ENCODE measurements at regions not wholly inside any gene's neighbourhood (a gene's known extent, or its start where the extent isn't known, plus 50 kb on each side); places are given as distances from the start of the nearest gene placed in this dataset.

- Histone ChIP-seq H4K20me1 (ENCODE audit: insufficient read depth) (no peaks in the 10 kb centered on the region), H3K4me2 (no peak overlapping the region), H3F3A (ENCODE audit: insufficient read depth, low read depth) (no peaks in the 10 kb centered on the region), H3K4me3 (no peak overlapping the region), H3K27me3 (ENCODE audit: insufficient read depth, low read depth) (no peaks in the 10 kb centered on the region), H3K9me2 (ENCODE audit: insufficient read depth) (0 out of 2 replicates have a peak, but pooled peaks cover 5% of the 10 kb centered on the region), H2AFZ (no peak overlapping the region), H3K9me3 (ENCODE audit: insufficient read depth, low read depth) (no peaks in the 10 kb centered on the region), H3K36me3 (ENCODE audit: low read depth) (no peaks in the 10 kb centered on the region), H3K79me2 (ENCODE audit: low read depth) (no peaks in the 10 kb centered on the region), H3K27ac (no peak overlapping the region), H3K4me1 (replicated peaks; ENCODE audit: insufficient read depth) (no peaks in the 10 kb centered on the region)
- ChIA-PET POLR2A (ENCODE audit: unreplicated experiment) (no interaction called here), CTCF (no interaction called here)
- DNase-seq: no peak
- TF ChIP-seq EZH2 (IDR thresholded peaks at IDR 0.05; ENCODE audit: low read depth): no peak
- no peak for TF ChIP-seq CTCF (conservative IDR thresholded peaks at IDR 0.05)
- BruUV-seq (replicated peaks): no TSS peak
- intact Hi-C loops (cut with micrococcal nuclease; ENCODE audit: unreplicated experiment): no loop called here
Observed at GRCh38 chr13:87878706-87879105, 207.5 kb downstream of the SLITRK5 start.

GRCh38 chr13:87884884-87885283 is 213.7 kb downstream of the SLITRK5 start:
- intact Hi-C loops (cut with micrococcal nuclease; ENCODE audit: unreplicated experiment): no loop called here
- BruUV-seq (replicated peaks): no TSS peak
- DNase-seq: no peak

GRCh38 chr13:87887459-87888123 is 216.4 kb downstream of the SLITRK5 start:
- CTCF ChIA-PET: no interaction called here
- POLR2A ChIA-PET (ENCODE audit: unreplicated experiment): no interaction called here

More at GRCh38 chr13:87884884-87885283, 213.7 kb downstream of the SLITRK5 start:
- H3K4me2 ChIP-seq: no peak overlapping the region
- H3K9me3 ChIP-seq (ENCODE audit: insufficient read depth, low read depth): no peaks in the 10 kb centered on the region
- no peaks in the 10 kb centered on the region for H3K9me2 ChIP-seq (ENCODE audit: insufficient read depth)
- H3K4me1 ChIP-seq (replicated peaks; ENCODE audit: insufficient read depth): no peaks in the 10 kb centered on the region
- no peak overlapping the region for H3K4me3 ChIP-seq
- ChIA-PET CTCF (no interaction called here), POLR2A (ENCODE audit: unreplicated experiment) (no interaction called here)
- no peak overlapping the region for H3K27ac ChIP-seq
- no peaks in the 10 kb centered on the region for H3K27me3 ChIP-seq (ENCODE audit: insufficient read depth, low read depth)
- no peaks in the 10 kb centered on the region for H4K20me1 ChIP-seq (ENCODE audit: insufficient read depth)
- H3F3A ChIP-seq (ENCODE audit: insufficient read depth, low read depth): no peaks in the 10 kb centered on the region
- H3K36me3 ChIP-seq (ENCODE audit: low read depth): no peaks in the 10 kb centered on the region
- TF ChIP-seq EZH2 (IDR thresholded peaks at IDR 0.05; ENCODE audit: low read depth) (no peak), CTCF (conservative IDR thresholded peaks at IDR 0.05) (no peak)
- no peak overlapping the region for H2AFZ ChIP-seq
- H3K79me2 ChIP-seq (ENCODE audit: low read depth): no peaks in the 10 kb centered on the region

More at GRCh38 chr13:87887459-87888123, 216.4 kb downstream of the SLITRK5 start:
- Histone ChIP-seq H3F3A (ENCODE audit: insufficient read depth, low read depth) (no peaks in the 10 kb centered on the region), H3K9me3 (ENCODE audit: insufficient read depth, low read depth) (no peaks in the 10 kb centered on the region), H3K36me3 (ENCODE audit: low read depth) (no peaks in the 10 kb centered on the region), H2AFZ (no peak overlapping the region), H3K4me1 (replicated peaks; ENCODE audit: insufficient read depth) (no peaks in the 10 kb centered on the region), H3K79me2 (ENCODE audit: low read depth) (no peaks in the 10 kb centered on the region), H3K27me3 (ENCODE audit: insufficient read depth, low read depth) (no peaks in the 10 kb centered on the region), H3K4me3 (no peak overlapping the region), H4K20me1 (ENCODE audit: insufficient read depth) (no peaks in the 10 kb centered on the region), H3K27ac (no peak overlapping the region), H3K9me2 (ENCODE audit: insufficient read depth) (no peaks in the 10 kb centered on the region), H3K4me2 (no peak overlapping the region)
- no peak for DNase-seq
- BruUV-seq (replicated peaks): no TSS peak
- intact Hi-C loops (cut with micrococcal nuclease; ENCODE audit: unreplicated experiment): no loop called here
- TF ChIP-seq EZH2 (IDR thresholded peaks at IDR 0.05; ENCODE audit: low read depth) (no peak), CTCF (conservative IDR thresholded peaks at IDR 0.05) (no peak)
